HCT116 (cell line): ENCODE measurements at regions not wholly inside any gene's neighbourhood (a gene's known extent, or its start where the extent isn't known, plus 50 kb on each side); places are given as distances from the start of the nearest gene placed in this dataset.

Experiments
- ATAC-seq: fragments of 200-7000 bp; cut with Tn5 transposase; 2 replicates; pipeline ENCODE4 v1.9.1; 2020; ENCODE audit warnings: mild to moderate bottlenecking, moderate library complexity
- BruUV-seq: library from RNA; stranded (reverse); fragments of 400-500 nt; replicated peaks from 2 replicates; lab custom pipeline; 2021; lab: Mats Ljungman, UMichigan
- CTCF ChIA-PET: fragments of 300-600 bp; sonication (Branson Sonifier 250); formaldehyde crosslinking; loops from one replicate; lab custom pipeline; 2021; ENCODE audit warnings: antibody characterized with exemption; lab: Charles Lee
- POLR2A ChIA-PET: fragments of 300-600, 350-600 bp; sonication (Branson Sonifier 250); formaldehyde crosslinking; loops from one replicate; lab custom pipeline; 2021; ENCODE audit warnings: antibody characterized with exemption; lab: Charles Lee
- RAD21 ChIA-PET, 2 experiments: fragments of 300-600 bp; sonication (Branson Sonifier 250); formaldehyde crosslinking; loops; one replicate each; lab custom pipeline; 2023; ENCODE audit warnings: low total read pairs in 2 of 2; ENCODE audit not compliant: uncharacterized antibody in 2 of 2, unreplicated experiment in 2 of 2, low non-redundant PET in 1 of 2; lab: Charles Lee
- DNase-seq: peaks from one replicate; pipeline ENCODE4 v3.0.0-alpha.2; 2010; ENCODE audit warnings: low read depth, low spot score
- H2AFZ ChIP-seq: fragments of 200-600 bp; shearing (Covaris generic), sonication (generic); 2 replicates; pipeline ENCODE4 v1.6.1; 2017; ENCODE audit warnings: low read depth, mixed run types, mixed read lengths, antibody characterized with exemption, low read length; ENCODE audit not compliant: poor library complexity, severe bottlenecking
- H3K27ac ChIP-seq: 2 replicates; pipeline ENCODE4 v1.5.1; 2012; ENCODE audit warnings: low read depth, low read length
- H3K27me3 ChIP-seq: fragments of 200-600 bp; sonication (generic); 2 replicates; pipeline ENCODE4 v1.6.1; 2016; ENCODE audit warnings: mixed run types, low read length, mixed read lengths; ENCODE audit not compliant: insufficient read depth
- H3K36me3 ChIP-seq, 2 experiments: fragments of 200-500 bp in 1 of 2; fragments of 200-600 bp in 1 of 2; sonication (Bioruptor generic) in 1 of 2; sonication (generic) in 1 of 2; 2 replicates each; pipeline versions ENCODE4 v1.5.1 to v1.6.1; 2014 to 2016; ENCODE audit warnings: low read length in 2 of 2, inconsistent platforms in 1 of 2, mixed read lengths in 1 of 2, mixed run types in 1 of 2; ENCODE audit not compliant: insufficient read depth in 2 of 2, control insufficient read depth in 1 of 2
- H3K4me1 ChIP-seq, 2 experiments: fragments of 200-600 bp in 1 of 2; sonication (generic) in 1 of 2; 2 replicates each; pipeline versions ENCODE4 v1.5.1 to v1.6.1; 2012 to 2017; ENCODE audit warnings: low read length in 2 of 2, inconsistent platforms in 1 of 2, mild to moderate bottlenecking in 1 of 2, mixed read lengths in 1 of 2, mixed run types in 1 of 2, moderate library complexity in 1 of 2; ENCODE audit not compliant: insufficient read depth in 2 of 2, control insufficient read depth in 1 of 2
- H3K4me2 ChIP-seq: fragments of 200-600 bp; sonication (generic); 2 replicates; pipeline ENCODE4 v1.6.1; 2017; ENCODE audit warnings: mixed run types, low read length, mixed read lengths
- H3K4me3 ChIP-seq, 2 experiments: fragments of 200-600 bp in 1 of 2; sonication (generic) in 1 of 2; replicated peaks in 1 of 2; 2 replicates each; pipeline ENCODE4 v1.5.1; 2011 to 2016; ENCODE audit warnings: low read length in 2 of 2, control low read depth in 1 of 2, low read depth in 1 of 2, mild to moderate bottlenecking in 1 of 2, mixed read lengths in 1 of 2, mixed run types in 1 of 2
- H3K79me2 ChIP-seq: fragments of 200-600 bp; sonication (generic); 2 replicates; pipeline ENCODE4 v1.6.1; 2017; ENCODE audit warnings: mild to moderate bottlenecking, mixed run types, low read length, moderate library complexity, mixed read lengths; ENCODE audit not compliant: insufficient read depth
- H3K9ac ChIP-seq: fragments of 200-600 bp; sonication (generic); 2 replicates; pipeline ENCODE4 v1.6.1; 2016; ENCODE audit warnings: low read length, mixed read lengths
- H3K9me2 ChIP-seq: fragments of 200-600 bp; sonication (generic), shearing (Covaris generic); 2 replicates; pipeline ENCODE4 v1.6.1; 2017; ENCODE audit warnings: mixed run types, mild to moderate bottlenecking, moderate library complexity; ENCODE audit not compliant: insufficient read depth
- H3K9me3 ChIP-seq, 2 experiments: fragments of 200-500 bp in 1 of 2; fragments of 200-600 bp in 1 of 2; sonication (Bioruptor generic) in 1 of 2; sonication (generic) in 1 of 2; 2 replicates each; pipeline ENCODE4 v1.6.1; 2014 to 2017; ENCODE audit warnings: low read length in 2 of 2, mixed read lengths in 2 of 2, inconsistent platforms in 1 of 2, low read depth in 1 of 2, mild to moderate bottlenecking in 1 of 2, mixed run types in 1 of 2, moderate library complexity in 1 of 2; ENCODE audit not compliant: control insufficient read depth in 1 of 2, insufficient read depth in 1 of 2
- H4K20me1 ChIP-seq: fragments of 200-600 bp; sonication (generic), shearing (Covaris generic); 2 replicates; pipeline ENCODE4 v1.6.1; 2017; ENCODE audit warnings: mixed run types, mild to moderate bottlenecking, moderate library complexity; ENCODE audit not compliant: insufficient read depth
- ATF3 ChIP-seq: IDR thresholded peaks from 2 replicates; pipeline ENCODE4 v1.6.1; 2012
- CEBPB ChIP-seq: IDR thresholded peaks from 2 replicates; pipeline ENCODE4 v1.6.1; 2012; ENCODE audit warnings: low read depth
- CTCF ChIP-seq, 3 experiments: fragments of 200-600 bp in 1 of 3; sonication (generic) in 1 of 3; IDR thresholded peaks in 2 of 3; conservative IDR thresholded peaks in 1 of 3; 2 replicates each; pipeline ENCODE4 v1.5.1; 2012 to 2017; ENCODE audit warnings: low read depth in 2 of 3, low read length in 2 of 3, antibody characterized with exemption in 1 of 3, borderline replicate concordance in 1 of 3, control low read depth in 1 of 3, mild to moderate bottlenecking in 1 of 3, mixed read lengths in 1 of 3, mixed run types in 1 of 3, moderate library complexity in 1 of 3; ENCODE audit not compliant: insufficient read depth in 1 of 3
- EGR1 ChIP-seq: IDR thresholded peaks from 2 replicates; pipeline ENCODE4 v1.6.1; 2012; ENCODE audit warnings: low read depth
- ELF1 ChIP-seq: IDR thresholded peaks from 2 replicates; pipeline ENCODE4 v1.6.1; 2012; ENCODE audit warnings: low read depth, borderline replicate concordance
- EZH2phosphoT487 ChIP-seq: fragments of 200-600 bp; IDR thresholded peaks from 2 replicates; pipeline ENCODE4 v1.6.1; 2018; ENCODE audit warnings: antibody characterized with exemption, borderline replicate concordance
- MAX ChIP-seq: IDR thresholded peaks from 2 replicates; pipeline ENCODE4 v1.6.1; 2012
- POLR2A ChIP-seq: IDR thresholded peaks from 2 replicates; pipeline ENCODE4 v1.7.0; 2011; ENCODE audit warnings: borderline replicate concordance; ENCODE audit not compliant: insufficient read depth, insufficient read length; ENCODE audit errors: extremely low read depth
- RAD21 ChIP-seq: IDR thresholded peaks from 2 replicates; pipeline ENCODE4 v1.6.1; 2012; ENCODE audit warnings: low read depth, mild to moderate bottlenecking
- REST ChIP-seq: IDR thresholded peaks from 2 replicates; pipeline ENCODE4 v1.6.1; 2012; ENCODE audit warnings: low read depth
- SIN3A ChIP-seq: IDR thresholded peaks from 2 replicates; pipeline ENCODE4 v1.6.1; 2012; ENCODE audit warnings: low read depth
- SRF ChIP-seq: IDR thresholded peaks from 2 replicates; pipeline ENCODE4 v1.6.1; 2012; ENCODE audit warnings: low read depth
- YY1 ChIP-seq: IDR thresholded peaks from 2 replicates; pipeline ENCODE4 v1.6.1; 2011; ENCODE audit warnings: low read length, low read depth, moderate library complexity, mild to moderate bottlenecking; ENCODE audit not compliant: insufficient replicate concordance; ENCODE audit errors: extremely low read depth
- ZNF274 ChIP-seq: fragments of 200-500 bp; sonication (Bioruptor generic); IDR thresholded peaks from 2 replicates; pipeline ENCODE4 v1.6.1; 2014; ENCODE audit warnings: mild to moderate bottlenecking, low read depth, low read length, inconsistent platforms
- intact Hi-C: fragments of 100-400 bp; cut with micrococcal nuclease; formaldehyde crosslinking; loops from 2 replicates; pipeline ENCODE4 v1.10.0; 2022

GRCh38 chr18:39406941-39407340 is 1841.3 kb upstream of the CELF4 start:
- Histone ChIP-seq H3K36me3 (no peaks in the 10 kb centered on the region), H3K27ac (no peak overlapping the region), H4K20me1 (no peaks in the 10 kb centered on the region), H3K4me2 (no peak overlapping the region), H3K9ac (no peak overlapping the region), H3K9me3 (no peaks in the 10 kb centered on the region; a peak in 1 of 4 replicates), H3K4me3 (no peak overlapping the region), H2AFZ (no peak overlapping the region), H3K27me3 (no peaks in the 10 kb centered on the region), H3K4me1 (no peaks in the 10 kb centered on the region), H3K79me2 (no peaks in the 10 kb centered on the region), H3K9me2 (no peaks in the 10 kb centered on the region)
- TF ChIP-seq ELF1 (no peak), RAD21 (no peak), ATF3 (no peak), SRF (no peak), CEBPB (no peak), EZH2phosphoT487 (no peak), POLR2A (no peak), REST (no peak), YY1 (no peak), ZNF274 (no peak), SIN3A (no peak), EGR1 (no peak), MAX (no peak), CTCF (IDR thresholded peaks at IDR 0.05 in 2 of 3, conservative IDR thresholded peaks at IDR 0.05 in 1 of 3; ENCODE audit: borderline replicate concordance in 1 of 3, insufficient read depth in 1 of 3, low read depth in 2 of 3, low read length in 2 of 3) (no peak)
- intact Hi-C loops: no loop called here
- ChIA-PET POLR2A (no interaction called here), CTCF (no interaction called here), RAD21 (no interaction called here)
- DNase-seq (no peak), ATAC-seq (no peak)
- no TSS peak for BruUV-seq
